Lung microvascular endothelial cell (primary cell): ENCODE measurements at regions not wholly inside any gene's neighbourhood (a gene's known extent, or its start where the extent isn't known, plus 50 kb on each side); places are given as distances from the start of the nearest gene placed in this dataset.

Source experiments
- DNase-seq, 2 donors: peaks; one replicate each; pipeline versions ENCODE4 v3.0.0 to v3.0.0-alpha.2; 2010; ENCODE audit warnings: low read depth in 2 of 2

DNA sequence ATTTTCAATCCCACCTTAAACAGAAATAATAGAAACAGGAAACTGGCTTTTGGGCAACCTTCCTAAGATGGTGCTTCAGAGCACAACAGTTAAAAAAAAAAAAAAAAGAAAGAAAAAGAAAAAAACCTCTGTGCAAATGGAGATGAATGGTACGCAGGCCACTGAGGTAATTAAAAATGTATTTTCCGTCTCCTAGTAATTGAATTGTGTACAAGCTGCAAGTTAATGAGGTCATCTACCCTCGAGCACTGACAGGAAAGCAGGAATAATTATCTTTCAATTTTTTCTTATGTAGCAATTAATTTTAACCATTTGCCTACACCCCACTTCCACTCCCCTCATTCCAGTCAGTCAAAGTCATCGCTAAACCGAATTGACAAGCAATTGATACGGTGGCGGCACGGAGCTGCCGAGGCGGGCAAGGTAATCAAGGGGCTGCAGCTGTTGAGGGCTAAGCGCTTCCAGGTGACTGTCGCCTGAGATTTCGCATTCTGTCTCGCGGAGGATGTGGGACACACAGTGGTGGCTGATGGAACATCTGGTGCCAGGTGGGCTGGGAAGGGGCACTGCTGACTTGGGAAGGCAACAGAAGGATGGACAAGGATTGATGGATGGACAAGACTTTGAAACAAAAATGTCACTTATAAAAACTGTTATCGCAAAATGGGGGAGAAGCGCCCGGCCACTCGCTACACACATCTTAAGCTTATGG is 109.4 kb downstream of the RCN1 start:
- DNase-seq: no peak

- no peak for DNase-seq
These were observed 113.9 kb downstream of the RCN1 start for GRCh38 chr11:32204751-32205150.

GRCh38 chr11:32210556-32210955 is 119.7 kb downstream of the RCN1 start:
- peak; percentile 1 to 48 for DNase-seq

DNA sequence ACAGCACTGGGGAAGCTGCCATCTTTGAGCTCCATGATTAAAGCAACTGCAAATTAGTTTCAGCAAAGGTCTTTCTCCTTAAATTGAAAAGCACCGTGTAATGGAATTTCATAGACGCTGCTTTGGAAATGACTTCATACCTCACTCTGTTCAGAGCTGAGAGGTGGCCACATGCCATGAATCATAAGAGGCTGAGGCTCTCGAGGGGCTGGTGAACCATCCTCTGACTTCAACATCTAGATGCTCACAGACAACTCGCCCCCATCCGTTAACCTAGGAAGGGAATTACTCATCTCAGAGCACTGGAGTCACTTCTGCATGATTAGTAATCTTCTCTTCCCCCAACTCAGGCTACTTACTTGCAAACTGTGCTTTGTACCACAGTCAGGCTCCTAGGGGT is 122.3 kb downstream of the RCN1 start:
- DNase-seq: peak in 1 of 2 donors; percentile 28

- DNase-seq: no peak
These were observed 124.3 kb downstream of the RCN1 start for GRCh38 chr11:32215157-32215556.

- no peak for DNase-seq
These were observed 125.9 kb downstream of the RCN1 start for GRCh38 chr11:32216749-32217148.

DNA sequence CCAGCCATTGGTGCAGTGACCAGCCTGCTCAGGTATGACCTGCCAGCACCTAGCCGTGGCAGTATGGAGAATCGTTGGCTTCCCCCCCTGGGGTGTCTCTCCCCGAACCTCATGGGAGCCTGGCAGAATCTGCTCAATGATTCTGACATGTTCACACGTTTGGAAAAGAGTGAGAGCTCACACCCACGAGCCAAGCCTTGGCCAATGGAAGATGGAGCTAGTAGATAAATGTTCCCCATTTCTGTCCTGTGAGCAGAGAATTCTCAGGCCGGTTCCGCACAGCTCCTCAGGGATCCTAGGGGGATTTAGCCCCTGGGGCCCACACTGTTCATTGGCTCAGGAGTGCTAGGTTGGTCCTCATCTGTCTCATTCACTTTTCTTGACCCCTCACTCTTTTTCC is 128.4 kb downstream of the RCN1 start:
- no peak for DNase-seq

DNA sequence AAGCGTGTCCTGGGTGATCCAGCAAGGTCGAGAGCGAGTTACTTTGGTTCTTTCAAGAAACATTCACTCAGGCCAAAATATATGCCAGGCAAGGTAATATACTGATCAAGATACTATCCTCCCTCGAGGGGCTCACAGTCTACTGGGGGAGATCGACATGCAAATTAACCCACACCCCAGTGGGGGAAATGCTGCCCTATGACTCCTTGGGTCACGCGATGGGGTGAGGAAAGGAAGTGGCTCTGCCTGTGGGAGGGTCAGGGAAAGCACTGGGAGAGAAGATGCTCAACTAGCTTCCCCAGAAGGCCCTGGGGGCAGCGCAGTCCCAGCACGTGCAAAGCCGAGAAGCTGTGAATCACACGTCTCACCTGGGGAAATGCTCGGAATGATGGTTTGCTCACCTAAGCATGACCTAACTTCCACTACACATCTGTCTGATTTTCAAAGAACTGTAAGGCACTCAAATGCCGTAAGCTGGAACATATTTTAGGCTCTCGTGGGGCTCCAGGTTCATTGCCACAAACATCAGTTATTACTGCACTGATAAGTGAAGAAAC is 130.7 kb downstream of the RCN1 start:
- DNase-seq: no peak

DNA sequence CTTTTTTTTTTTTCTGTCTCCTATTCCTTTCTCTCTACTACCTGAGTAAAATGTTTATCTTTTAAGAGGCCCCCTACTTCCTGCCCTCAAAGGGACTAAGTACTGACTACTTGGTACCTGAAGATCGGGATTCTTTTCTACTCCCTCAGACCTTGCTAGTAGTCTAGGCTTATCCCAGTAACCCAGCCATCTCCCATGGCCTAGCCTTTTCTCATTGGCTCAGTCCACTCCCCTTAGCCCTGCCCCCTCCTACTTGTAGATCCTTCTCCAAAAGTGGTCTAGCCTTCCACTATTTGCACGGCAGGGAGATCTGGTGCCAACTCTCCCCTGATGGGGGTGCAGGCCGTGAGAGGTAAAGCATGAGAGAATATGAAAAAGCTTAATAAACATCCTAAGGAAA is 133.7 kb downstream of the RCN1 start:
- no peak for DNase-seq

GRCh38 chr11:32225571-32226285 is 134.9 kb downstream of the RCN1 start:
- DNase-seq: no peak

GRCh38 chr11:32226480-32226879 is 135.6 kb downstream of the RCN1 start:
- no peak for DNase-seq

DNA sequence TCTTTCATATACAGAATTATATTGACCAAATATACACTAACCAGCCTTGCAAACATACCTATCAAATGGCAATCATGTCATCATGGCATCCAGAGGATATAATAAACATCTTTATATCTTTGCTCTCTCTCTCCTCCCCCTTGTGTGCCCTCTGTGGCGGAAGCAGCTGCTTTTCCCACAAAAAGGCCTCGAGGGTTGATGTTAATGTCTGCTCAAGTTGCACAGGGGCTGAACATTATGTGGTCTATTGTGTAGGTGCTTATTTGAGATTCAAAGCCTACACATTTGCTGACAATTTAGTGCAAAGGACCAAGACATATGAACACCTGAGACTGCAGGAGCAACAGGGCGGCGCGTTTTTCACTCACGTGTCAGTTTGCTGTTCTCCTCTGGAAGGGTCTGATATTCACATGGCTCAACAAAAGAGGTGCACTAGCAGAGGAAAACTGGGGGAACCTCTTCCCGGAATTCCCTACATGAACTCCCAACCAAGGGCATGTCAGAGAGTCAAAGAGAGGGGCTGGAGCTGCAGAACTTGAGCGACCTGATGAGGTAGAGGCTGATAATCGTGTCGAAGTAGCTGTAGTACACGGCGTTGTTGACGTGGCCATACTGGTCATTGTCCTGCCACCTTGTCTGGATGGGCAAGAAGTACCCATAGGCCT is 138.8 kb downstream of the RCN1 start:
- no peak for DNase-seq

DNA sequence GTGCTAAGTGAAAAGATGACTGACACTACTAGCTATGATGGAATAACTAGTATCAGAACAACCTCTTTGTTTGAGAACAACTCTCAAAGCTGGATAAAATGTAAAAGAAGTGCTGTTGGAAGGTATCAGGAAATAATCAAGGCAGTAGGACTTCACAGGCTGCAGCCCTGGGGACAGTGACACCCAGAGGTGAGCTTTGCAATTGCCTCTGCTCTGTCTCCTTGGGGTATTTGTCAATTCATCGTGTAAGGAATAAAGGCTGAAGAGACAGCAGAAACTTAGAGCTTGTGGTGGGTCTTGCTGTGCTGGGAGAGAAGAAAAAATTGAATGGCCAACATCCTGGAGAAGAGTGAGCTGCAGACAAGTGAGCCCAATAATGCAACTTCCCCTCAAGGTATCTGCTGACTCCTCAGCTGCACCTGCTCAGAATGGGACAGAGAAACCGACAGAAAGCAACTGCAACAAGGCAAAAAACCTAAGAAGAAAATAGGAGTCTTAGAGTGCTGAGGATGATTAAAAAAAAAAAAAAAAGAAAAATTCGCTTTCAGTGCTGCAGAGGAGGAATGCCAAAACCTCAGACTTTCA is 141.1 kb downstream of the RCN1 start:
- DNase-seq: peak; percentile 35

GRCh38 chr11:32232516-32232915 is 141.6 kb downstream of the RCN1 start:
- DNase-seq: no peak

DNA sequence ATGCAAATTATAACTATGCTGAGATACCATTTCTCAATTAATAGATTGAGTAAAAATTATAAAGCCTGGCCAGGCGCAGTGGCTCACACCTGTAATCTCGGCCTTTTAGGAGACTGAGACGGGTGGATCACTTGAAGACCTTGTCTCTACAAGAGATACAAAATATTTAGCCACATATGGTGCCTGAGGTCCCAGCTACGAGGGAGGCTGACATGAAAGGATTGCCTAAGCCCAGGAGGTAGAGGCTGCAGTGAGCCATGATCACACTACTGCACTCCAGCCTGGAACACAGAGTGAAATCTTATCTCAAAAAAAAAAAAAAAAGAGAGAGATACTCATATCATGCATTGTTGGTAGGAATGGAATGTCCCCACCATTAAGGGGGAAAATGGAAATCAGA is 142.4 kb downstream of the RCN1 start:
- no peak for DNase-seq

DNA sequence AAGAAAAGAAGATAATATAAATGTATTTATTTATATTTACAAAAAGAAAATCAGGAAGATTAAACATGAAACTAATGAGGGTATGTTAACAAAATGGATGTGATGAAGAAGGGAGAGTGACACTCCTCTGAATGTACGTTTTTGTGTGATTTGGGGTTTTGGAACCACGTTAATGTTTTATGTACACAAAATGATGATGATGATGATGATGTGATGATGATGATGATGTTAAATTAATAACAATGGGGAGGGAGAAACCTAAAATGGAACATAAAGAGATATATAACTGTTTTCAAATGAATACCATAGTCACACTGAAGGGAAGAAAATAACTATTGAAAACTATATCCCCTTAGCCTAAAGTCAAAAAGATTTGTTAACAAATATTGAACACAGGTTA is 143.1 kb downstream of the RCN1 start:
- DNase-seq: no peak

DNA sequence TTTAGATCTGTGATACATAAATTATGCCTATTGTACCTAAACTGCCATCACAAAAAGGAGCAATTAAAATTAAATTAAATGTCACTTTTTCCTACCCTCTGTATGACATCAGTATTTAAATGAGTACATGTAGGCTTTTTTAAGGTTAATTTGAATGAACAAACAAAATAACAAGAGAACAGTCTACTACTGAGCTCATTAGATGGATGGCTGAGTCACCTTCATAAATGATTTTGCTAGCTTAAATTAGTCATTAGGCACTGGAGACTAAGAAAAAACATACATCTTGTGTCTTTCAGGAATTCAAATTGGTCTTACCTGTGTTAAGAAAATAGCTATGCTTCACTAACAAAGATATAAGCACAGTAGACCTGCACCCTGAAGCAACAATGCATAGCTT is 153.6 kb downstream of the RCN1 start:
- DNase-seq: no peak

DNA sequence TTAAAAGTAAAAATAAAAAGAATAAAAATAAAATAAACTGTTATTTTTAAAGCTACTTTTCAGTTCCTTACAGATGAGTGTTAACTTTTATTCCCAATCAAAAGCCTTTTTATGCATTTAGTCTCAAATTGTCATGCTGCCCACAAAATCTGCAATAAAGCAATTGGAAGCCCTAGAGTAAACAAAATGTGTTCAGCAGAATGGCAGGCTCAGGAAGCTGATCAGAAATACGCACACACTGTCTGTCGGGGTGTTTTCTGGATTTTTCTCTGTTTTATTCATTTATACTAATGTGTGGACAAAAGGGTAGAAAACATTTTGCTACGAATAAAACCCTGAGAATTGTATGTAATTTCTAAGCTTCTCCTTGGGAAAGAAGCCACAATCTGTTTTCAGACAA is 162.8 kb downstream of the RCN1 start:
- DNase-seq: no peak

- no peak for DNase-seq
These were observed 165.0 kb downstream of the RCN1 start for GRCh38 chr11:32255841-32256240.

- DNase-seq: no peak
These were observed 165.6 kb downstream of the RCN1 start for GRCh38 chr11:32256466-32256865.

DNA sequence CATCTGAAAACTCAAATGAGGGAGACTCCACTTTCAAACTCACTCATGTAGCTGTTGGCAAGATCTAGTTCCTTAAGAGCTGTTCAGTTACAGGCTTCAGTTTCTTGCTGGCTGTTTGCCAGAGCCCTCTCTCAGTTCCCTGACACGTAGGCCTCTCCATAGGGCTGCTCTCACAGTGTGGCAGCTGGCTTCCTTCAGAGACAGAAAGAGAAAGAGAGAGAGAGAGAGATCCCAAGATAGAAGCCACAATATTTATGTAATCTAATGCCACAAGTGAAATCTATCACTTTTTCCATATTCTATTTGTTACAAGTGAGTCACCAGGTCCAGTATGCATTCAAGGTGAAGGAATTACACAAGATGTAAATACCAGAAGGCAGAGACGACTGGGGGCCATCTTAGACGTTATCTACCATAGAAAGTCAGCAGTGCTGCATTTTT is 168.8 kb downstream of the RCN1 start:
- peak in 1 of 2 donors; percentile 4 for DNase-seq

GRCh38 chr11:32262367-32262766 is 171.5 kb downstream of the RCN1 start:
- no peak for DNase-seq
